ENCODE measurements at regions not wholly inside any gene's neighbourhood (a gene's known extent, or its start where the extent isn't known, plus 50 kb on each side); places are given as distances from the start of the nearest gene placed in this dataset.

DNA sequence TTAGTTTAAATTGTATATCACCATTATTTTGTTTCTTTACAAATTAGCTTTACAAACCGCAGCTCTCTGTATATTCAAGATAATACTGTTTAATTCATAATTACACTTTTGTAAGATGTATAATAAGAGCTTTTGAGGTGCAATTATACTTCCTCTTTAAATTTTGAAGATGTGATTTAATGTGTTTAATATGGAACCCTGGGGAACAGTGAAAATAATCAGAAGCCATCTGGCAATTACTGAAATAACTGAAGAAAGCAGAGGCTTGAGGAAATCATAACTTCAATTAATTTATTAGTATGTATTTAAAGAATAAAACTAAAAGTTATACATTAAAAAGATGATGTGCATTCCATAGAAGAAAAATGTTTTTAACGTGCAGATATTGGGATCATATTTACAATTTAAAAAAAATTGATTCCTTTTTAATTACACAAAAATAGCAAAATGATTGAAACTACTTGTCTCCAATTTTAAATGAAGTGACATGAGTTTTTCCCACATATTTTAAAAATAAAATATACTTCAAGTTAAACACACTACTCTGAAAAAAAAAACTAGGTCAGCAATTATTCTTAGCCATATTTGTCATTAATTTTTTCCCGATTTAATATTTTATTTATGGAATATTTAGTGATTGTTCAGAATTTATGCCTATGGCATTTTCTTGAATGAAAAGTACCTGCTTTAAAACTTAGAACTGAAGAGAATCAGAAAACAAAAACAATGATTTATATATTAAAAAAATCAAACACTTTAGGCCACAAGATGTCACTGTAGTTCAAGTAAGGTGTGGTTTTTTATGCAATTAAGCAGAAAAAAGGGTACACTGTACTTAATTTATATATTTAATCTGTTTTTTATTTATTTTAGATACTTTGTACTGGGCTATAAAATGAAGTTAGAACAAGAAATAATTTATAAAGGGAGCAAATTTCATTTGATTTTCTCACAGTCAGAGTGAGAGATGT, 942.7 kb upstream of the NDST4 start:
- H3K36me3 ChIP-seq (ENCODE audit: control insufficient read depth, insufficient read depth, low read length) = no peaks in the 10 kb centered on the region
- no peaks in the 10 kb centered on the region for H3K27me3 ChIP-seq (replicated peaks; ENCODE audit: control insufficient read depth, insufficient read depth, low read length)
- H3K27ac Mint-ChIP-seq (ENCODE audit: unreplicated experiment) = no peak overlapping the region
- no peaks in the 10 kb centered on the region for H3K4me1 ChIP-seq
- CTCF ChIA-PET = no interaction called here
- no peak for DNase-seq
- POLR2A ChIA-PET = no interaction called here
- H3K4me3 Mint-ChIP-seq (ENCODE audit: unreplicated experiment) = no peak overlapping the region
- no TSS peak for BruUV-seq (replicated peaks)
- peaks cover 10% of the 10 kb centered on the region for H3K9me3 Mint-ChIP-seq (ENCODE audit: unreplicated experiment)
- no peaks in the 10 kb centered on the region for H3K36me3 Mint-ChIP-seq (ENCODE audit: insufficient read depth, unreplicated experiment)
- no peaks in the 10 kb centered on the region for H3K27me3 Mint-ChIP-seq (ENCODE audit: insufficient read depth, unreplicated experiment)
- intact Hi-C loops (cut with micrococcal nuclease; ENCODE audit: unreplicated experiment) = loop anchor here (1.0 kb wide), 1 partner anchor 94 kb away; no protein-coding TSS in a partner anchor
- no peaks in the 10 kb centered on the region for H3K9me3 ChIP-seq
- TF ChIP-seq, protein P1, sequence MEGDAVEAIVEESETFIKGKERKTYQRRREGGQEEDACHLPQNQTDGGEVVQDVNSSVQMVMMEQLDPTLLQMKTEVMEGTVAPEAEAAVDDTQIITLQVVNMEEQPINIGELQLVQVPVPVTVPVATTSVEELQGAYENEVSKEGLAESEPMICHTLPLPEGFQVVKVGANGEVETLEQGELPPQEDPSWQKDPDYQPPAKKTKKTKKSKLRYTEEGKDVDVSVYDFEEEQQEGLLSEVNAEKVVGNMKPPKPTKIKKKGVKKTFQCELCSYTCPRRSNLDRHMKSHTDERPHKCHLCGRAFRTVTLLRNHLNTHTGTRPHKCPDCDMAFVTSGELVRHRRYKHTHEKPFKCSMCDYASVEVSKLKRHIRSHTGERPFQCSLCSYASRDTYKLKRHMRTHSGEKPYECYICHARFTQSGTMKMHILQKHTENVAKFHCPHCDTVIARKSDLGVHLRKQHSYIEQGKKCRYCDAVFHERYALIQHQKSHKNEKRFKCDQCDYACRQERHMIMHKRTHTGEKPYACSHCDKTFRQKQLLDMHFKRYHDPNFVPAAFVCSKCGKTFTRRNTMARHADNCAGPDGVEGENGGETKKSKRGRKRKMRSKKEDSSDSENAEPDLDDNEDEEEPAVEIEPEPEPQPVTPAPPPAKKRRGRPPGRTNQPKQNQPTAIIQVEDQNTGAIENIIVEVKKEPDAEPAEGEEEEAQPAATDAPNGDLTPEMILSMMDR (IDR thresholded peaks at IDR 0.05; ENCODE audit: insufficient read depth in 1 of 2, low read depth in 1 of 2, low read length in 1 of 2, severe bottlenecking in 1 of 2, unreplicated experiment in 1 of 2) = peak in 1 of 2 experiments; percentile 52
- no peaks in the 10 kb centered on the region for H3K4me1 Mint-ChIP-seq (ENCODE audit: low read depth, unreplicated experiment)
- H3K4me3 ChIP-seq (ENCODE audit: low read depth, low read length) = no peak overlapping the region

DNA sequence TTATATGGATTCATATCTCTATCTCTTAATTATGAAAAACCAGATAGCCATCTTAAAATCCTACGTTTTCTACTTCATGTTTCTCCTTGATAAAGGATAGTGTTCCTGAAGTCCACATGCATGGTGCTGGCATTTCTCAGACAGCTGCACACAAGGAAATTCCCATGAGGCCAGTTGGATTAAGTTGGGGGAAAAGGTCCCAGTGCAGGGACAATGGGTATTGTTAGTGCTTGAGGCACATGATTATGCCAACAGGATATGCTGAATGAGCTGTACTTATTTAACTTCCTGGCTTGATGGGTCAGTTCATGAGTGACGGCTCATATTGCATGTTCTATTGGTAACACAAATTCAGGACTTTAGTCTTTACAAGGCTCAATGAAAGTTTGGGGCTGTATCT, 913.9 kb upstream of the NDST4 start:
- no peaks in the 10 kb centered on the region for H3K9me3 Mint-ChIP-seq (ENCODE audit: unreplicated experiment)
- no peak for DNase-seq
- no TSS peak for BruUV-seq (replicated peaks)
- TF ChIP-seq, protein P1 (IDR thresholded peaks at IDR 0.05; ENCODE audit: insufficient read depth in 1 of 2, low read depth in 1 of 2, low read length in 1 of 2, severe bottlenecking in 1 of 2, unreplicated experiment in 1 of 2) = no peak
- no peaks in the 10 kb centered on the region for H3K36me3 Mint-ChIP-seq (ENCODE audit: insufficient read depth, unreplicated experiment)
- Histone ChIP-seq H3K4me3 (ENCODE audit: low read depth, low read length) (no peak overlapping the region), H3K4me1 (peaks cover 6% of the 10 kb centered on the region; the same call in 1 of the 2 replicates), H3K9me3 (no peaks in the 10 kb centered on the region), H3K27me3 (replicated peaks; ENCODE audit: control insufficient read depth, insufficient read depth, low read length) (no peaks in the 10 kb centered on the region), H3K36me3 (ENCODE audit: control insufficient read depth, insufficient read depth, low read length) (no peaks in the 10 kb centered on the region)
- no peaks in the 10 kb centered on the region for H3K4me1 Mint-ChIP-seq (ENCODE audit: low read depth, unreplicated experiment)
- POLR2A ChIA-PET = no interaction called here
- CTCF ChIA-PET = no interaction called here
- no peak overlapping the region for H3K4me3 Mint-ChIP-seq (ENCODE audit: unreplicated experiment)
- no peak overlapping the region for H3K27ac Mint-ChIP-seq (ENCODE audit: unreplicated experiment)
- no peaks in the 10 kb centered on the region for H3K27me3 Mint-ChIP-seq (ENCODE audit: insufficient read depth, unreplicated experiment)
- intact Hi-C loops (cut with micrococcal nuclease; ENCODE audit: unreplicated experiment) = no loop called here

DNA sequence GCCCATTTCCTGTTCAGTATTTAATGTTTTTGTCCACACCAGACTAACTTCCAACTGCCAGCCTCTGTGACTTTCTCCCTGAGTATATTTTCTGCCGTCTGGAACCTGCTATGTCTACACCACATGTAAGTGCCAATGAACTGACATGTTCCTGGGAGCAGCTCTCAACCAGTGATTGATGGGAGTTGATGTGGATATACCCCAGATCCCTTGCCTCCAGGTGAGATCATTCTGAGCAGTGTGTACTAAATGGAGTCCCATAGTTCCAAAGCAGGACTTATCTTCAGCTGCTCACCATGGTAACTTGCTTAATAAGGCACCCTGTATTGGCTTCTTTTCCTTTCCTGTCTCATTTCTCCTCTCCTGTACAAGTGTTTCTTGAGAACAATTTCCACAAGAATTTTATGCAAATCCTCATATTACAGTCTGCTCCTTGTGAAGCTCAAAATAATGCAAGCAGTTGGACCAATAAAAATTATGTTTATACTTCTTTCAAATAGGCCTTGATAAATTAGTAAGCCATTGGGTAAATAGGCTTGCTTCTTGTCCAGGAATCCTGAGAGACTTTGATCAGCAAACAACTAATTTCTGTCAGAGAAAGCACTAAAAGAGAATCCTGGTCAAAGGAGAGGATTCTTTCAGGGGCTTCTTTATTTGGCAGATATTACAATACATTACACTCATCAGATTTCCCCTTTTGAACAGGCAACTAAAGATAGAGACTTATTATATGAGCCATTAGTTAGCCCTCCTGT, 911.7 kb upstream of the NDST4 start:
- TF ChIP-seq, protein P1 (IDR thresholded peaks at IDR 0.05; ENCODE audit: insufficient read depth in 1 of 2, low read depth in 1 of 2, low read length in 1 of 2, severe bottlenecking in 1 of 2, unreplicated experiment in 1 of 2) = no peak
- H3K9me3 Mint-ChIP-seq (ENCODE audit: unreplicated experiment) = peaks cover 14% of the 10 kb centered on the region
- DNase-seq = no peak
- H3K4me3 Mint-ChIP-seq (ENCODE audit: unreplicated experiment) = no peak overlapping the region
- BruUV-seq (replicated peaks) = no TSS peak
- POLR2A ChIA-PET = no interaction called here
- no peaks in the 10 kb centered on the region for H3K27me3 Mint-ChIP-seq (ENCODE audit: insufficient read depth, unreplicated experiment)
- H3K36me3 Mint-ChIP-seq (ENCODE audit: insufficient read depth, unreplicated experiment) = no peaks in the 10 kb centered on the region
- H3K27ac Mint-ChIP-seq (ENCODE audit: unreplicated experiment) = no peak overlapping the region
- Histone ChIP-seq H3K4me3 (ENCODE audit: low read depth, low read length) (no peak overlapping the region), H3K27me3 (replicated peaks; ENCODE audit: control insufficient read depth, insufficient read depth, low read length) (no peaks in the 10 kb centered on the region), H3K4me1 (peaks cover 6% of the 10 kb centered on the region; the same call in 1 of the 2 replicates), H3K36me3 (ENCODE audit: control insufficient read depth, insufficient read depth, low read length) (no peaks in the 10 kb centered on the region), H3K9me3 (no peaks in the 10 kb centered on the region)
- no peaks in the 10 kb centered on the region for H3K4me1 Mint-ChIP-seq (ENCODE audit: low read depth, unreplicated experiment)
- CTCF ChIA-PET = no interaction called here
- intact Hi-C loops (cut with micrococcal nuclease; ENCODE audit: unreplicated experiment) = no loop called here
